ENCODE measurements at regions not wholly inside any gene's neighbourhood (a gene's known extent, or its start where the extent isn't known, plus 50 kb on each side); places are given as distances from the start of the nearest gene placed in this dataset.

GRCh38 chr1:98315309-98315708 lies 346.2 kb upstream of the SNX7 start:
- no peaks in the 10 kb centered on the region for H3K27me3 ChIP-seq (ENCODE audit: control insufficient read depth, insufficient read depth, low read length)
- H3K9me3 ChIP-seq (ENCODE audit: control insufficient read depth, insufficient read depth, low read length): no peaks in the 10 kb centered on the region; the same call in 1 of the 2 replicates
- no peak overlapping the region for H3K27ac ChIP-seq (ENCODE audit: low read depth, low read length)
- ChIA-PET POLR2A (interaction anchor here (0.9 kb wide), 1 partner anchor 9 kb away, joined by 3 read pairs; no protein-coding TSS in a partner anchor), CTCF (no interaction called here)
- DNase-seq (ENCODE audit: low read depth, low spot score): no peak
- TF ChIP-seq, protein P1, sequence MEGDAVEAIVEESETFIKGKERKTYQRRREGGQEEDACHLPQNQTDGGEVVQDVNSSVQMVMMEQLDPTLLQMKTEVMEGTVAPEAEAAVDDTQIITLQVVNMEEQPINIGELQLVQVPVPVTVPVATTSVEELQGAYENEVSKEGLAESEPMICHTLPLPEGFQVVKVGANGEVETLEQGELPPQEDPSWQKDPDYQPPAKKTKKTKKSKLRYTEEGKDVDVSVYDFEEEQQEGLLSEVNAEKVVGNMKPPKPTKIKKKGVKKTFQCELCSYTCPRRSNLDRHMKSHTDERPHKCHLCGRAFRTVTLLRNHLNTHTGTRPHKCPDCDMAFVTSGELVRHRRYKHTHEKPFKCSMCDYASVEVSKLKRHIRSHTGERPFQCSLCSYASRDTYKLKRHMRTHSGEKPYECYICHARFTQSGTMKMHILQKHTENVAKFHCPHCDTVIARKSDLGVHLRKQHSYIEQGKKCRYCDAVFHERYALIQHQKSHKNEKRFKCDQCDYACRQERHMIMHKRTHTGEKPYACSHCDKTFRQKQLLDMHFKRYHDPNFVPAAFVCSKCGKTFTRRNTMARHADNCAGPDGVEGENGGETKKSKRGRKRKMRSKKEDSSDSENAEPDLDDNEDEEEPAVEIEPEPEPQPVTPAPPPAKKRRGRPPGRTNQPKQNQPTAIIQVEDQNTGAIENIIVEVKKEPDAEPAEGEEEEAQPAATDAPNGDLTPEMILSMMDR (IDR thresholded peaks at IDR 0.05; ENCODE audit: low read depth, low read length): no peak
- no peak overlapping the region for H3K4me3 ChIP-seq (ENCODE audit: low read depth, low read length)

DNA sequence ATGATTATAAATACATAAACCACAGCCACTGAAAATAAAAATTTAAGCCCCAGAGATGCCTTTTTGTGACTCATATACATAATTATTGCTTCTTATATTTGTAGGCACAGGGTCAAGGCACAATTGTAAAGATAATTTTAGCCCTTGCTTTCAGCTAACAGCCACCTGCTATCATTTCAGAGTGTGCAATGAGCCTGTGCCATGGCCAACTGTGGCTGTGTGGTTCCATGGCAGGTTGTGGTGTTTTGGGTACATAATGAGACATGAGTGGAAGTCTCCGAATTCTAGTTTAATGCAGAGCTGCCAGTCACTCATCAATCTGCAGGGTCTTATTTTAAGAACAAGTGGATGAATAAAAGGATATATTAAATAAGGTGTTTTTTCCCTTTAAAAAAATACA lies 346.9 kb upstream of the SNX7 start:
- no peak overlapping the region for H3K27ac ChIP-seq (ENCODE audit: low read depth, low read length)
- ChIA-PET POLR2A (interaction anchor here (0.9 kb wide), 1 partner anchor 9 kb away, joined by 3 read pairs; no protein-coding TSS in a partner anchor), CTCF (no interaction called here)
- TF ChIP-seq, protein P1 (IDR thresholded peaks at IDR 0.05; ENCODE audit: low read depth, low read length): no peak
- H3K9me3 ChIP-seq (ENCODE audit: control insufficient read depth, insufficient read depth, low read length): no peaks in the 10 kb centered on the region; the same call in 1 of the 2 replicates
- H3K27me3 ChIP-seq (ENCODE audit: control insufficient read depth, insufficient read depth, low read length): no peaks in the 10 kb centered on the region
- DNase-seq (ENCODE audit: low read depth, low spot score): no peak
- H3K4me3 ChIP-seq (ENCODE audit: low read depth, low read length): no peak overlapping the region

GRCh38 chr1:98306517-98307089 lies 354.9 kb upstream of the SNX7 start:
- no peak for DNase-seq (ENCODE audit: low read depth, low spot score)
- ChIA-PET POLR2A (no interaction called here), CTCF (no interaction called here)
- Histone ChIP-seq H3K4me3 (ENCODE audit: low read depth, low read length) (no peak overlapping the region), H3K9me3 (ENCODE audit: control insufficient read depth, insufficient read depth, low read length) (no peaks in the 10 kb centered on the region), H3K27me3 (ENCODE audit: control insufficient read depth, insufficient read depth, low read length) (no peaks in the 10 kb centered on the region), H3K27ac (ENCODE audit: low read depth, low read length) (no peak overlapping the region)
- TF ChIP-seq, protein P1 (IDR thresholded peaks at IDR 0.05; ENCODE audit: low read depth, low read length): no peak

- POLR2A ChIA-PET: no interaction called here
- Histone ChIP-seq H3K27me3 (ENCODE audit: control insufficient read depth, insufficient read depth, low read length) (no peaks in the 10 kb centered on the region), H3K4me3 (ENCODE audit: low read depth, low read length) (no peak overlapping the region), H3K27ac (ENCODE audit: low read depth, low read length) (no peak overlapping the region), H3K9me3 (ENCODE audit: control insufficient read depth, insufficient read depth, low read length) (no peaks in the 10 kb centered on the region)
- TF ChIP-seq, protein P1 (IDR thresholded peaks at IDR 0.05; ENCODE audit: low read depth, low read length): no peak
- no peak for DNase-seq (ENCODE audit: low read depth, low spot score)
- CTCF ChIA-PET: no interaction called here
Measured at GRCh38 chr1:98305362-98305761, 356.2 kb upstream of the SNX7 start.

GRCh38 chr1:98304888-98305287 lies 356.6 kb upstream of the SNX7 start:
- DNase-seq (ENCODE audit: low read depth, low spot score): no peak
- Histone ChIP-seq H3K9me3 (ENCODE audit: control insufficient read depth, insufficient read depth, low read length) (no peaks in the 10 kb centered on the region), H3K27ac (ENCODE audit: low read depth, low read length) (no peak overlapping the region), H3K4me3 (ENCODE audit: low read depth, low read length) (no peak overlapping the region), H3K27me3 (ENCODE audit: control insufficient read depth, insufficient read depth, low read length) (no peaks in the 10 kb centered on the region)
- ChIA-PET CTCF (no interaction called here), POLR2A (interaction anchor here (0.6 kb wide), 1 partner anchor 105 kb away, joined by 4 read pairs; no protein-coding TSS in a partner anchor)
- TF ChIP-seq, protein P1 (IDR thresholded peaks at IDR 0.05; ENCODE audit: low read depth, low read length): no peak
